GM23338 (cell line): ENCODE measurements at regions not wholly inside any gene's neighbourhood (a gene's known extent, or its start where the extent isn't known, plus 50 kb on each side); places are given as distances from the start of the nearest gene placed in this dataset.

ENCODE experiments used
- ATAC-seq: fragments of 200-7000 bp; cut with Tn5 transposase; 3 replicates; pipeline ENCODE4 v1.9.1; 2020
- DNase-seq: peaks from one replicate; pipeline ENCODE4 v3.0.0-alpha.2; 2015; ENCODE audit warnings: low spot score
- H2AFZ ChIP-seq: fragments of 200-600 bp; sonication (generic); 2 replicates; pipeline ENCODE4 v1.8.0; 2016; ENCODE audit warnings: antibody characterized with exemption, mild to moderate bottlenecking, moderate library complexity
- H3F3A ChIP-seq: fragments of 200-600 bp; sonication (generic); replicated peaks from 2 replicates; pipeline ENCODE4 v1.8.0; 2017; ENCODE audit warnings: antibody characterized with exemption, mixed run types, low read depth
- H3K27ac ChIP-seq: fragments of 200-600 bp; sonication (generic); 2 replicates; pipeline ENCODE4 v1.6.1; 2016; ENCODE audit warnings: low read depth
- H3K27me3 ChIP-seq: fragments of 200-600 bp; sonication (generic); 2 replicates; pipeline ENCODE4 v1.8.0; 2016; ENCODE audit warnings: mild to moderate bottlenecking, mixed run types, moderate library complexity; ENCODE audit not compliant: insufficient read depth
- H3K36me3 ChIP-seq: fragments of 200-600 bp; sonication (generic); 2 replicates; pipeline ENCODE4 v1.8.0; 2016; ENCODE audit warnings: mild to moderate bottlenecking; ENCODE audit not compliant: insufficient read depth
- H3K4me1 ChIP-seq: fragments of 200-600 bp; sonication (generic); 2 replicates; pipeline ENCODE4 v1.8.0; 2016; ENCODE audit warnings: mild to moderate bottlenecking, moderate library complexity; ENCODE audit not compliant: insufficient read depth
- H3K4me2 ChIP-seq: fragments of 200-600 bp; sonication (generic); 2 replicates; pipeline ENCODE4 v1.7.1; 2017; ENCODE audit warnings: mixed run types
- H3K4me3 ChIP-seq: fragments of 200-600 bp; sonication (generic); 2 replicates; pipeline ENCODE4 v1.6.1; 2016; ENCODE audit warnings: mixed run types
- H3K79me2 ChIP-seq: fragments of 200-600 bp; sonication (generic); replicated peaks from 2 replicates; pipeline ENCODE4 v1.8.0; 2017; ENCODE audit warnings: mild to moderate bottlenecking; ENCODE audit not compliant: insufficient read depth
- H3K9me2 ChIP-seq: fragments of 200-600 bp; sonication (generic); 2 replicates; pipeline ENCODE4 v1.8.0; 2017; ENCODE audit not compliant: insufficient read depth
- H4K20me1 ChIP-seq: fragments of 200-600 bp; sonication (generic); replicated peaks from 2 replicates; pipeline ENCODE4 v1.8.0; 2017; ENCODE audit warnings: mild to moderate bottlenecking; ENCODE audit not compliant: insufficient read depth
- H3K27ac Mint-ChIP-seq: 2 replicates; pipeline ENCODE4 v1.8.0; 2020; ENCODE audit warnings: inconsistent platforms, mild to moderate bottlenecking, moderate library complexity, mixed read lengths
- H3K27me3 Mint-ChIP-seq: 3 replicates; pipeline ENCODE4 v1.8.0; 2022; ENCODE audit warnings: low read depth, mild to moderate bottlenecking, moderate library complexity, mixed read lengths, inconsistent platforms; ENCODE audit not compliant: insufficient read depth, poor library complexity
- H3K36me3 Mint-ChIP-seq: 3 replicates; pipeline ENCODE4 v1.8.0; 2021; ENCODE audit warnings: low read depth, mild to moderate bottlenecking, inconsistent platforms, moderate library complexity, mixed read lengths
- H3K4me1 Mint-ChIP-seq: 3 replicates; pipeline ENCODE4 v1.8.0; 2020; ENCODE audit warnings: mild to moderate bottlenecking, inconsistent platforms, mixed read lengths
- H3K4me3 Mint-ChIP-seq: 3 replicates; pipeline ENCODE4 v1.8.0; 2021; ENCODE audit warnings: moderate library complexity, mild to moderate bottlenecking, inconsistent platforms, mixed read lengths
- H3K9me3 Mint-ChIP-seq: 3 replicates; pipeline ENCODE4 v1.8.0; 2020; ENCODE audit warnings: moderate library complexity, mild to moderate bottlenecking, inconsistent platforms, mixed read lengths
- CREB1 ChIP-seq: fragments of 250-450 bp; sonication (Bioruptor Pico); IDR thresholded peaks from 2 replicates; pipeline ENCODE4 v1.5.0; 2020; ENCODE audit warnings: low read depth, mild to moderate bottlenecking, moderate library complexity
- EZH2 ChIP-seq: fragments of 200-600 bp; sonication (generic); IDR thresholded peaks from one replicate; pipeline ENCODE4 v1.8.0; 2017; ENCODE audit warnings: antibody characterized with exemption, mild to moderate bottlenecking, low read depth; ENCODE audit not compliant: unreplicated experiment
- EZH2phosphoT487 ChIP-seq: fragments of 200-600 bp; sonication (generic); IDR thresholded peaks from one replicate; pipeline ENCODE4 v1.8.1; 2018; ENCODE audit warnings: antibody characterized with exemption; ENCODE audit not compliant: unreplicated experiment
- JUNB ChIP-seq: IDR thresholded peaks from one replicate; pipeline ENCODE4 v1.6.1; 2016; ENCODE audit warnings: antibody characterized with exemption; ENCODE audit not compliant: unreplicated experiment
- NANOG ChIP-seq: IDR thresholded peaks from 2 replicates; pipeline ENCODE4 v1.6.1; 2016; ENCODE audit warnings: antibody characterized with exemption, borderline replicate concordance
- POLR2AphosphoS5 ChIP-seq: IDR thresholded peaks from 2 replicates; pipeline ENCODE4 v1.6.1; 2016; ENCODE audit warnings: antibody characterized with exemption, low read depth
- STAT1 ChIP-seq: IDR thresholded peaks from one replicate; pipeline ENCODE4 v1.6.1; 2016; ENCODE audit warnings: antibody characterized with exemption; ENCODE audit not compliant: unreplicated experiment
- ZNF114 ChIP-seq: fragments of 250-450 bp; sonication (Bioruptor Pico); IDR thresholded peaks from 2 replicates; pipeline ENCODE4 v1.5.0; 2020; ENCODE audit warnings: mild to moderate bottlenecking, moderate library complexity
- ZNF331 ChIP-seq: fragments of 250-450 bp; sonication (Bioruptor Pico); IDR thresholded peaks from 2 replicates; pipeline ENCODE4 v1.5.0; 2020; ENCODE audit warnings: low read depth, mild to moderate bottlenecking, moderate library complexity
- TF ChIP-seq, protein P1 (sequence below): IDR thresholded peaks from one replicate; pipeline ENCODE4 v1.6.1; 2018; ENCODE audit warnings: antibody characterized with exemption; ENCODE audit not compliant: unreplicated experiment
- TF ChIP-seq, protein P2 (sequence below), 2 experiments: fragments of 200-600 bp in 1 of 2; sonication (generic) in 1 of 2; conservative IDR thresholded peaks; 2 replicates each; pipeline versions ENCODE4 v1.5.1 to v1.6.1; 2016 to 2017; ENCODE audit warnings: antibody characterized with exemption in 2 of 2, low read depth in 2 of 2, mild to moderate bottlenecking in 2 of 2, moderate library complexity in 1 of 2
- TF ChIP-seq, protein P3 (sequence below): IDR thresholded peaks from 2 replicates; pipeline ENCODE4 v1.6.1; 2016; ENCODE audit warnings: antibody characterized with exemption

DNA sequence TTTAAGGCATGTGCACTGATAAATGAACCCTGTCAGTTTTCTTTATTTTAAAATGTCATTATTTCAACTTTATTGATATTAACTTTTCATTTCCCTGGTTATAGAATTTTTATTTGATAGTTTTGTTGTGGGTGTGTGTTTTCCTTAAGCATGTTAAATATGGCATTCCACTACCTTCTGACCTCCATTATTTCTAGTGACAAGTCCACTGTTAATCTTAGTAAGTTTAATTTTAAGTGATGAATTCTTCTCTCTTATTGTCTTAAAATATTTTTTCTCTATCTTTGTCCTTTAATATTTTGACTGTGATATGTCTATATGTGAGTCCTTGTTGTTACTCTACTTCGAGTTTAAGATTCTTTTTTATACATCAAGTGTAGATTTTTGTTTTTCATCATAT, 685.7 kb downstream of the GALR1 start:
- Histone ChIP-seq H4K20me1 (no peaks in the 10 kb centered on the region), H3K27me3 (no peaks in the 10 kb centered on the region), H3K27ac (no peak overlapping the region), H3F3A (no peaks in the 10 kb centered on the region), H3K4me2 (no peak overlapping the region), H3K4me3 (no peak overlapping the region), H3K79me2 (no peaks in the 10 kb centered on the region), H3K36me3 (peaks cover 6% of the 10 kb centered on the region; the same call in 1 of the 2 replicates), H3K9me2 (no peaks in the 10 kb centered on the region), H2AFZ (no peak overlapping the region), H3K4me1 (no peaks in the 10 kb centered on the region)
- peaks cover 2% of the 10 kb centered on the region for H3K27me3 Mint-ChIP-seq
- TF ChIP-seq, protein P1, sequence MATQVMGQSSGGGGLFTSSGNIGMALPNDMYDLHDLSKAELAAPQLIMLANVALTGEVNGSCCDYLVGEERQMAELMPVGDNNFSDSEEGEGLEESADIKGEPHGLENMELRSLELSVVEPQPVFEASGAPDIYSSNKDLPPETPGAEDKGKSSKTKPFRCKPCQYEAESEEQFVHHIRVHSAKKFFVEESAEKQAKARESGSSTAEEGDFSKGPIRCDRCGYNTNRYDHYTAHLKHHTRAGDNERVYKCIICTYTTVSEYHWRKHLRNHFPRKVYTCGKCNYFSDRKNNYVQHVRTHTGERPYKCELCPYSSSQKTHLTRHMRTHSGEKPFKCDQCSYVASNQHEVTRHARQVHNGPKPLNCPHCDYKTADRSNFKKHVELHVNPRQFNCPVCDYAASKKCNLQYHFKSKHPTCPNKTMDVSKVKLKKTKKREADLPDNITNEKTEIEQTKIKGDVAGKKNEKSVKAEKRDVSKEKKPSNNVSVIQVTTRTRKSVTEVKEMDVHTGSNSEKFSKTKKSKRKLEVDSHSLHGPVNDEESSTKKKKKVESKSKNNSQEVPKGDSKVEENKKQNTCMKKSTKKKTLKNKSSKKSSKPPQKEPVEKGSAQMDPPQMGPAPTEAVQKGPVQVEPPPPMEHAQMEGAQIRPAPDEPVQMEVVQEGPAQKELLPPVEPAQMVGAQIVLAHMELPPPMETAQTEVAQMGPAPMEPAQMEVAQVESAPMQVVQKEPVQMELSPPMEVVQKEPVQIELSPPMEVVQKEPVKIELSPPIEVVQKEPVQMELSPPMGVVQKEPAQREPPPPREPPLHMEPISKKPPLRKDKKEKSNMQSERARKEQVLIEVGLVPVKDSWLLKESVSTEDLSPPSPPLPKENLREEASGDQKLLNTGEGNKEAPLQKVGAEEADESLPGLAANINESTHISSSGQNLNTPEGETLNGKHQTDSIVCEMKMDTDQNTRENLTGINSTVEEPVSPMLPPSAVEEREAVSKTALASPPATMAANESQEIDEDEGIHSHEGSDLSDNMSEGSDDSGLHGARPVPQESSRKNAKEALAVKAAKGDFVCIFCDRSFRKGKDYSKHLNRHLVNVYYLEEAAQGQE = no peak
- TF ChIP-seq ZNF114 (CRISPR knock-in tag) = no peak
- TF ChIP-seq, protein P2, sequence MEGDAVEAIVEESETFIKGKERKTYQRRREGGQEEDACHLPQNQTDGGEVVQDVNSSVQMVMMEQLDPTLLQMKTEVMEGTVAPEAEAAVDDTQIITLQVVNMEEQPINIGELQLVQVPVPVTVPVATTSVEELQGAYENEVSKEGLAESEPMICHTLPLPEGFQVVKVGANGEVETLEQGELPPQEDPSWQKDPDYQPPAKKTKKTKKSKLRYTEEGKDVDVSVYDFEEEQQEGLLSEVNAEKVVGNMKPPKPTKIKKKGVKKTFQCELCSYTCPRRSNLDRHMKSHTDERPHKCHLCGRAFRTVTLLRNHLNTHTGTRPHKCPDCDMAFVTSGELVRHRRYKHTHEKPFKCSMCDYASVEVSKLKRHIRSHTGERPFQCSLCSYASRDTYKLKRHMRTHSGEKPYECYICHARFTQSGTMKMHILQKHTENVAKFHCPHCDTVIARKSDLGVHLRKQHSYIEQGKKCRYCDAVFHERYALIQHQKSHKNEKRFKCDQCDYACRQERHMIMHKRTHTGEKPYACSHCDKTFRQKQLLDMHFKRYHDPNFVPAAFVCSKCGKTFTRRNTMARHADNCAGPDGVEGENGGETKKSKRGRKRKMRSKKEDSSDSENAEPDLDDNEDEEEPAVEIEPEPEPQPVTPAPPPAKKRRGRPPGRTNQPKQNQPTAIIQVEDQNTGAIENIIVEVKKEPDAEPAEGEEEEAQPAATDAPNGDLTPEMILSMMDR (conservative IDR thresholded peaks at IDR 0.05; ENCODE audit: low read depth in 2 of 2) = no peak
- no peak for TF ChIP-seq STAT1
- no peak for TF ChIP-seq NANOG
- TF ChIP-seq EZH2phosphoT487 = no peak
- TF ChIP-seq, protein P3, sequence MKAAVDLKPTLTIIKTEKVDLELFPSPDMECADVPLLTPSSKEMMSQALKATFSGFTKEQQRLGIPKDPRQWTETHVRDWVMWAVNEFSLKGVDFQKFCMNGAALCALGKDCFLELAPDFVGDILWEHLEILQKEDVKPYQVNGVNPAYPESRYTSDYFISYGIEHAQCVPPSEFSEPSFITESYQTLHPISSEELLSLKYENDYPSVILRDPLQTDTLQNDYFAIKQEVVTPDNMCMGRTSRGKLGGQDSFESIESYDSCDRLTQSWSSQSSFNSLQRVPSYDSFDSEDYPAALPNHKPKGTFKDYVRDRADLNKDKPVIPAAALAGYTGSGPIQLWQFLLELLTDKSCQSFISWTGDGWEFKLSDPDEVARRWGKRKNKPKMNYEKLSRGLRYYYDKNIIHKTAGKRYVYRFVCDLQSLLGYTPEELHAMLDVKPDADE = no peak
- no peak for TF ChIP-seq ZNF331 (CRISPR knock-in tag)
- no peak for TF ChIP-seq POLR2AphosphoS5
- TF ChIP-seq EZH2 = no peak
- TF ChIP-seq CREB1 = no peak
- TF ChIP-seq JUNB = no peak
- peaks cover 86% of the 10 kb centered on the region for H3K9me3 Mint-ChIP-seq
- no peak for DNase-seq
- H3K4me1 Mint-ChIP-seq = no peaks in the 10 kb centered on the region
- no peak overlapping the region for H3K4me3 Mint-ChIP-seq
- no peak for ATAC-seq
- no peak overlapping the region for H3K27ac Mint-ChIP-seq
- peaks cover 15% of the 10 kb centered on the region; the same call in 2 of the 3 replicates for H3K36me3 Mint-ChIP-seq
